HG03159 (cell line): ENCODE measurements at regions not wholly inside any gene's neighbourhood (a gene's known extent, or its start where the extent isn't known, plus 50 kb on each side); places are given as distances from the start of the nearest gene placed in this dataset.

Source experiments
- ATAC-seq: cut with Tn5 transposase; IDR thresholded peaks from one replicate; pipeline ENCODE4 v1.9.1; 2021; ENCODE audit warnings: mild to moderate bottlenecking, moderate library complexity; ENCODE audit not compliant: unreplicated experiment

DNA sequence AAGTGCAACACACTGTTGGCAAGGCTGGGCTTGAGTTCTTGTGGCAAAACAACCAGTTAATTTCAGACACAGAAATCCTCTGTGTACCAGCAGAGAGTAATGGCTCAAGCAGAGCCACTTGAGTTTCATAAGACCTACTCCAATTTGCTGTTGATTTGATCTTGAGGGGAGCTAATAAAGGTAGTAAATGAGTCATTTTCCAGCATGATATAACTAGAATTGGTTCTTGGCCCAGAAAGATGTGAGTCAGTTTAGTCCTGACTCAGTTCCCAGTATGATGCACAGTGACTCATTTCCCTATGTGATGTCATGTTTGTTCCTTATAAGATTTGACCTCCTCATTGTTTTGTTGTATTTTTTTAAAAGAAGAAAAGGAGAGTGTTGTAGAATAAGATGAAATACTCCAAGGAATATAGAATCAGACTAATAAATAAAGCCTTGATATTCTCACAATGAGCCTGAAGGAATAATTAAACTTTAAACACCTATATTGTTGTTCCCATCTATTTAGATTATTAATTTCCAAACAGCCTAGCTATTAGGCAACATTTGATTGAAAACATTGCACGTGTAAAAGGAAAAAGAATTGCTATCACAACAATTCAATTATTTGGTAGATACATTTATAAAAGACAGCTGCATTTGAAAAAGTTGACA, 186.2 kb downstream of the REEP3 start:
- peak; percentile 84 for ATAC-seq

DNA sequence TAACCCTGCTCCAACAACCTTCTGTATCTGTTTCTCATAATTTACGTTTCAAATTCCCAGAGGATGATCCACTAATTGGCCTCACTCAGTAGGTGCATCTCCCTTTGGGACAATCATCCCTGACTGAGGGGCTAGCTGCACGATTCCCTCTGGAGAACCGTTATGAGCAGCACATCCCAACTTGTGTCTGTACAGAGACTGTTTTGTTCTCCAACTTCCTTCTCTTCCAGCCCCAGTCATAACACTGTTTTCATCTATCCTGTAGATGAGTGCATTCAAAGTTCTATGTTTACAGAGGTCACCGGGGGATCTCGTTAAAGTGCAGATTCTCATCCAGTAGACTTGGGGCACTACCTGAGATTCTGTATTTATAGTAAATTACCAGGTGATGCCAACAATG, 187.2 kb downstream of the REEP3 start:
- no peak for ATAC-seq

- no peak for ATAC-seq
Measured at GRCh38 chr10:63710703-63711102, 189.5 kb downstream of the REEP3 start.

DNA sequence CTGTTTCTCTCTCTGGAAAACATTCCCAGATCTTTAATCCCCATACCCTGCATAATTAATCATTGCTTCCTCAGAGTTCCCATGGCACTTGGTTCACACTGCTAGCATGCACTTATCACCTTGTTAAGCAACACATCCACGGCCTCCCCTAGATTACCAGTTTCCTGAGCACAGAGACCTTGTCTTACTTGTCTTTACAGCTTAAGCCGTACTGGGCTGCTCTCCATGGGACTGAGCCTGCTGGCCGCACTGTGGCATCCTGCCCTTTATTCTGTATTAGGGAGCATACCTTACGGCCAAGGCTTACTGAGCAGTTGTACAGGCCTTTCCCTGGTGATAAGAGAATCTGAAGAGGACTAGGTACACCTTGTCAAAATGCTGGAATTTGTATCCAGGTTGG, 190.2 kb downstream of the REEP3 start:
- no peak for ATAC-seq

- ATAC-seq = no peak
Measured at GRCh38 chr10:63711867-63712716, 190.9 kb downstream of the REEP3 start.

- ATAC-seq = no peak
Measured at GRCh38 chr10:63712717-63713115, 191.5 kb downstream of the REEP3 start.

DNA sequence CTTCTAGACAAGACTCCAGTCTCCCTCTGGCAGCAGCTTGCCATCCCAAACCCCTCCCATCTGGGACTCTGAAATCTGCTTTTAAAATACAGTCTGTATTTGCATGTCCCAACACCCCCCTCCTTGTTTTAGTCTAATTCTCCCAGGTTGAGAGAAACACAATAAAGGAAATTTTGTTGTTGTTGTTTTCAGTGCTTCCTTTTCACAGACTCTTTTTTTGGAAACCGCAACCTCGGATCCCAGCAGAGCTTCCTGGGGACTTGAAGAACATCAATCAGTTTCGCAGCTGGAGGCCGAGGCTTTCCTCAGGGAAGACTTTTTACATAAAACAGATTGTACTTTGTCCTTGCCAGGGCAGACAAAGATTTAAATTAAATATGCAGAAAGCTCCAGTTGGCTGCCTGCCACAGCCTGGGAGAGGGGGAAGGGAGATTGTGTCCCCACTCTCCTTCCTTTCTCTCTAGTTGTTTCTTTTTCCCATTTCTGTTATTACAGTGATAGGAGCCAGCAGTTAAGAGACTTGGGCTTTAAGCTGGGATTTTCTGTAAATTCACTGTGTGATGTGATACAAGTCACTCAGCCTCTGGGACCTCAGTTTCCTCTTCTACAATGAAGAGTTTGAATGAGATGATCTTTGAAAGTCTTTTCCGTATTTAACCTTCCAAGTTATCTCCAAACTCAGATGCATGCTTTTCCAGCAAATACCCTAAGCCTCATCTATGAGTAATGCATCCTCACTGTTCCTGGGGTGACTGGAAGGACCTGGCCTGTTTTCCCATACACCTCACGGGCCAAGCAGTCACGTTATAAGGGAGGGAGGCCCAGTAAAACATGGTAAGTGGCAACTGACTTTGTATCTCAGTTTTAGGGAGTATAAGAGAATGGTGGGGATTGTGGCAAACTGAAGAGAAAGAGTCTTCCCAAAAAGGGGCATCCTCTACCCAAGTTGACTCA, 192.3 kb downstream of the REEP3 start:
- no peak for ATAC-seq

DNA sequence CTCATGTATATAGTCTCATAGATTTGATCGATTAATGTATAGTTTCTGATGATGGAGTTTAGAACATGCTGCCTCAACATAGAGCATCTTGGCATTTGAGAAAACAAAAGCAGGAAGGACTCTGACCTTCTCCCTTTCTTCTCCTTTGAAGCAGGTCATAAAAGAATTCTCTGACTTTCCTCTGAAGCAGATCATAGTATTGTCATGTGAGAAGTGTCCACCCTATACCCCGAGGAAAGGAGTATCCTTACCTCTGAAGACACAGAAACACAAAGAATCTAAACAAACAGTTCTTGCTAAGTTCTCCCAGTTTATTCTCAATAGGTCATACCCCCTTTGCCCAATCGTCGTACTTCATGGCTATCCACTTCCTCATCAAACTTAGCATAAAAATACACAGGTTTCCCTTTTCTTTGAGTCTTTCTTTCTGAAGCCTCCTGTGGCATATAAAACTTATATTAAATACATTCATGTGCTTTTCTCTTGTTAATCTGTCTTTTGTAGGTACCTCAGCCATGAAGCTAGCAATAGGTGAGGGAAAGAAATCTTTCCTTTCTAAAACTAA, 194.9 kb downstream of the REEP3 start:
- ATAC-seq = no peak

DNA sequence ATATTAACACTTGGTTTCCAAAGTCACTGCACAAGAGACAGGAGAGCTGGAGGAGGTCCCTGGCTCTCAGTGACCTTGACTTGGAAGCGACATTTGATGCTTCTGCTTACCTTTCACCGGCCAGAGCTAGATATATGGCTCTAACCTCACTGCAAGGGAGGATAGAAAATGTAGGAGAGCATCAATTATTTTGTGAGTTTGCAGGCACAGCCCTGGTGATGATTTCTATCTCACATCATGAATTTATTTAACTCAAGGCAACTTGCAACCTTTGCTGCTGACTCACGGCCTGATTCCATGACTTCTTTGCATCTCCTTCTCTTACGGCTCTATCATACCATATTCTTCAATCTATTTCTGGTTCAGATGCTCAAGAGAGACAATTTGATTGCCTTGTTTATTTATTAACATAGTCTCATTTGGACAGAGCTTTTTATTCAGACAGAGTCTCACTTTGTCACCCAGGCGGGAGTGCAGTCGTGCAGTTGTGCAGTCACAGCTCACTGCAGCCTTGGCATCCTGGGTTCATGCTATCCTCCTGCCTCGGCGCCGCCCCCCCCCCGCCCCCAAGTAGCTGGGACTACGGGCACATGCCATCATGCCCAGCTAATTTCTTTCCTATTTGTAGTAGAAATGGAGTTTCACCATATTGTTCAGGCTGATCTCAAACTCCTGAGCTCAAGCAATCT, 196.0 kb downstream of the REEP3 start:
- ATAC-seq = no peak

GRCh38 chr10:63718006-63718405, 196.8 kb downstream of the REEP3 start:
- no peak for ATAC-seq

DNA sequence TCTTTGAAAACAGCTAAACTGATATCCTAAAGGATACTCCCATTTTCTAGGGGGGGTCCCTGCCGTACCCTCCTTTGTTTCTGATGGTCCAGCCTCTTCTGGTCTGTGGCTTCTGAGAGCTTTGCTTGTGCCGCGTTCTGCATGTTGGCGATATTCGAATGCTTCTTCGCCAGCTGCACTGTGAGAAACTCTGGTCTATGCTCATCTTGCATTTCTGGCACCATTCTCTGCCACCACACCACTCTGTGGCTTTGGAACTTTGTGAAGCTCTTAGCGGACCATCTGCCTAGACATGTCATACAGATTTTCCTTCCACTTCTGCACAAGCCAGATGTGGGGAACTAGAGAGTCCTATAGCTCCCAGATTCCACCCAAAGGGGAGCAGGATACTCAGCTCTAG, 197.2 kb downstream of the REEP3 start:
- ATAC-seq = no peak

DNA sequence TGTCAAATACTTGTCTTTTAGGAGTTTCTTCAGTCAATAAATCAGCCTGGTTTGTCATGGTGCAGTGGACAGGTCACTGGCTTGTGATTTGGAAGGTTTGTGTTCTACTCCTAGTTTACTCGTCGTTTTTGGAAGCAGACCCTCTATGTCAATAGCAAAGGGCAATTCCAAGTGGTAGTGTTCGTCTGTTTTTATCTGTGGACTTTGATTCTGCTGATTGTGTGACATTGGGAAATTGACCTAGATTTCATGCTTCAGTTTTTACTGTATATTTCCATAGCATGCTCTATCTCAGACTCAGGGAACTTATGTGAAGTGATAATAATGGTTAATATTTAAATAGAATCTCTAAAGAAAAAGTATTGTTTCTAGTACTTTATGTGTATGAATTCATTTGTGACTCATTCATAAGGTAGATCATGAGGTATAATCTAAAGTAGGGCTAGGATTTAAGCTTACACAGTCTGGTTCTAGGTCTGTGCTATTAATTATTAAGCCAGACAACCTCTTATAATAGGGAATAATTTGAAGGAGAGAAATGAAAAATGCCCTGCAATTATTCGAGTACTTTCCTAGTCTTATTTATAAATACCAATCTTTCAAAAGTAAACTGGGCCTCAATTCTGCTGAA, 198.1 kb downstream of the REEP3 start:
- ATAC-seq = no peak

- ATAC-seq = peak; percentile 60
Measured at GRCh38 chr10:63720072-63720537, 198.9 kb downstream of the REEP3 start.

DNA sequence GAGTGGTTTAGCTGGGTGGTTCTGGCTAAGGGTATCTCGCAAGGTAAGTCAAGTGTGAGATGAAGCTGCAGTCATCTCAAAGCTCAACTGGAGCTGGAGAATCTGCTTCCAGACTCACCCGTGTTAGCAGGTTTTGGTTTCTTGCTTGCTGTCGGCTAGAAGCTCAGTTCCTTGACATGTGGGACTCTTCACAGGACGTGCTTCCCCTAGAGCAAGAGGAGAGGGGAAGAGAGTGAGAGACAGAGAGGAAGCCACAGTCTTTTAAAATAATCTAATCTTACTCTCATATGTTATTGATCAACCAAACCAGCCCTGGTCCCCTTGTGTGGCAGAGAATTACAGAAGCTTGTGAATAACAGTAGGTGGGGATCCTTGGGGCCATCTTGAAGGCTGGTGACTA, 199.5 kb downstream of the REEP3 start:
- peak; percentile 65 for ATAC-seq

- ATAC-seq = no peak
Measured at GRCh38 chr10:63722537-63722936, 201.3 kb downstream of the REEP3 start.

GRCh38 chr10:63723320-63723719, 202.1 kb downstream of the REEP3 start:
- no peak for ATAC-seq

DNA sequence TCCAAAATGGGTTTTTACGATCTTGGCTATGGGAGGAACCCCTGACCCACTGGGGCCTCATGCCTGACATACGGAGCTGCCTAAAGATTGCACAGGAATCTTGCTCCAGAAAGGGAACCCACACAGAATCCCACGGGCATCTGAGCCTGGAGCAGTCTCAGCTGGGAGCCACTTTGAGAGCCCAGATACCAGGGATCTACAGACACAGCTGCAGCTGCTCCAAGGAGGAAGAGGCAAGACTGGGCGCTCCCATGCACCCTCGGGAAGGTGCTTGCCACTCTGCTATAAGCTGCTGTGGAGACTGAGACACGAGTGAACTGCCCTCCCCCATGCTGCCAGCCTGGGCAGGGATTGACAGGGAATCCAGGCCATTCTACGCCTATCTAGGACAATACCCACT, 202.5 kb downstream of the REEP3 start:
- ATAC-seq = no peak

DNA sequence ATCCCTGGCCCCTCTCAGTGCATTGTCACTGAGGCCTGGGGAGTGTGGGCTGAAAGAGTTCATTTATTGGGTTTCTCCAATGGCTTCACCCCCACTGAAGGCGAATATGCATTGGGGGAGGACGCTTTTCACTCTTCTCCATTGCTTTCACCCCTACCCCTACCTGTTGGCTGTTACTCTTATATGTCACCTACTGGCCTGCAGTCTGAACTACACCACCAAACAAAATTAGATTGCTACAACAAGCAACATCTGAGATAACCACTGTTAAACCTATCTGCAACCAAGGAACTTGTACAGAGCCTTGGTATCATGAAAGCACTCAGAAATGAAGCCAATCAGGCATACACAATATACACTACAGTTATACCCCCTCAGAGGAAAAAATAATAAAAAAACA, 203.7 kb downstream of the REEP3 start:
- no peak for ATAC-seq

- no peak for ATAC-seq
Measured at GRCh38 chr10:63726867-63727266, 205.7 kb downstream of the REEP3 start.

GRCh38 chr10:63727636-63728035, 206.4 kb downstream of the REEP3 start:
- ATAC-seq = no peak
